Natural killer cell (primary cell): ENCODE measurements at regions not wholly inside any gene's neighbourhood (a gene's known extent, or its start where the extent isn't known, plus 50 kb on each side); places are given as distances from the start of the nearest gene placed in this dataset.

Source experiments
- ATAC-seq, 3 donors: fragments of 150-1000 bp in 2 of 3; fragments of 200-7000 bp in 1 of 3; cut with Tn5 transposase; 1 replicate in 1 of 3; 2 replicates in 2 of 3; pipeline ENCODE4 v1.10.0; 2021; ENCODE audit warnings: mild to moderate bottlenecking in 2 of 3, moderate library complexity in 2 of 3
- DNase-seq, 2 donors: peaks; one replicate each; pipeline versions ENCODE4 v3.0.0 to v3.0.0-alpha.2; 2013 to 2021; ENCODE audit warnings: mixed read lengths in 1 of 2
- H3K27ac ChIP-seq: one replicate; pipeline ENCODE4 v1.5.1; 2013; ENCODE audit warnings: mild to moderate bottlenecking, low read length
- H3K27me3 ChIP-seq: one replicate; pipeline ENCODE4 v1.6.1; 2013; ENCODE audit warnings: low read length; ENCODE audit not compliant: control insufficient read depth, insufficient read depth
- H3K36me3 ChIP-seq: one replicate; pipeline ENCODE4 v1.6.1; 2013; ENCODE audit warnings: low read length; ENCODE audit not compliant: control insufficient read depth, insufficient read depth
- H3K4me1 ChIP-seq: one replicate; pipeline ENCODE4 v1.6.1; 2013; ENCODE audit warnings: low read length; ENCODE audit not compliant: control insufficient read depth, insufficient read depth
- H3K4me3 ChIP-seq: one replicate; pipeline ENCODE4 v1.5.1; 2013; ENCODE audit warnings: low read length
- H3K9me3 ChIP-seq: one replicate; pipeline ENCODE4 v1.6.1; 2013; ENCODE audit warnings: low read length; ENCODE audit not compliant: control insufficient read depth, insufficient read depth
- H3K27ac Mint-ChIP-seq, 2 donors: one replicate each; pipeline ENCODE4 v1.8.0; 2022; ENCODE audit warnings: mild to moderate bottlenecking in 2 of 2, mixed read lengths in 2 of 2, moderate library complexity in 1 of 2
- H3K27me3 Mint-ChIP-seq, 2 donors: one replicate each; pipeline ENCODE4 v1.8.0; 2022; ENCODE audit warnings: low read depth in 2 of 2, mixed read lengths in 2 of 2
- H3K36me3 Mint-ChIP-seq: one replicate; pipeline ENCODE4 v1.8.0; 2022; ENCODE audit warnings: mixed read lengths
- H3K4me1 Mint-ChIP-seq, 2 donors: one replicate each; pipeline ENCODE4 v1.8.0; 2022; ENCODE audit warnings: mixed read lengths in 2 of 2
- H3K4me3 Mint-ChIP-seq: one replicate; pipeline ENCODE4 v1.8.0; 2022; ENCODE audit warnings: mild to moderate bottlenecking, moderate library complexity, mixed read lengths
- H3K9me3 Mint-ChIP-seq, 2 donors: one replicate each; pipeline ENCODE4 v1.8.0; 2022; ENCODE audit warnings: mixed read lengths in 2 of 2
- WGBS: methylation state at CpG from one replicate; pipeline ENCODE4 v1.1.7; 2013; ENCODE audit warnings: missing lambda C conversion rate; ENCODE audit not compliant: insufficient coverage; 5-methylcytosine and 5-hydroxymethylcytosine counted together
- intact Hi-C: fragments of 100-400 bp; cut with micrococcal nuclease; formaldehyde crosslinking; loops from one replicate; pipeline ENCODE4 v1.14.2; 2022
- TF ChIP-seq, protein P1 (sequence below): fragments of 200-600 bp; IDR thresholded peaks from one replicate; pipeline ENCODE4 v1.8.0; 2022; ENCODE audit warnings: antibody characterized with exemption

- no peaks in the 10 kb centered on the region for H3K36me3 ChIP-seq
- Mint-ChIP-seq H3K9me3 (peaks cover 12 to 24% of the 10 kb centered on the region in 2 donors), H3K4me1 (no peaks in the 10 kb centered on the region), H3K4me3 (no peak overlapping the region), H3K27ac (no peak overlapping the region), H3K27me3 (no peaks in the 10 kb centered on the region), H3K36me3 (no peaks in the 10 kb centered on the region)
- intact Hi-C loops = no loop called here
- TF ChIP-seq, protein P1, sequence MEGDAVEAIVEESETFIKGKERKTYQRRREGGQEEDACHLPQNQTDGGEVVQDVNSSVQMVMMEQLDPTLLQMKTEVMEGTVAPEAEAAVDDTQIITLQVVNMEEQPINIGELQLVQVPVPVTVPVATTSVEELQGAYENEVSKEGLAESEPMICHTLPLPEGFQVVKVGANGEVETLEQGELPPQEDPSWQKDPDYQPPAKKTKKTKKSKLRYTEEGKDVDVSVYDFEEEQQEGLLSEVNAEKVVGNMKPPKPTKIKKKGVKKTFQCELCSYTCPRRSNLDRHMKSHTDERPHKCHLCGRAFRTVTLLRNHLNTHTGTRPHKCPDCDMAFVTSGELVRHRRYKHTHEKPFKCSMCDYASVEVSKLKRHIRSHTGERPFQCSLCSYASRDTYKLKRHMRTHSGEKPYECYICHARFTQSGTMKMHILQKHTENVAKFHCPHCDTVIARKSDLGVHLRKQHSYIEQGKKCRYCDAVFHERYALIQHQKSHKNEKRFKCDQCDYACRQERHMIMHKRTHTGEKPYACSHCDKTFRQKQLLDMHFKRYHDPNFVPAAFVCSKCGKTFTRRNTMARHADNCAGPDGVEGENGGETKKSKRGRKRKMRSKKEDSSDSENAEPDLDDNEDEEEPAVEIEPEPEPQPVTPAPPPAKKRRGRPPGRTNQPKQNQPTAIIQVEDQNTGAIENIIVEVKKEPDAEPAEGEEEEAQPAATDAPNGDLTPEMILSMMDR = no peak
- ATAC-seq (no peak), DNase-seq (no peak)
- peaks cover 2% of the 10 kb centered on the region for H3K9me3 ChIP-seq
- H3K4me3 ChIP-seq = no peak overlapping the region
- H3K27me3 ChIP-seq = no peaks in the 10 kb centered on the region
- no peaks in the 10 kb centered on the region for H3K4me1 ChIP-seq
- H3K27ac ChIP-seq = no peak overlapping the region
- WGBS = 84% methylated on average over 3 of the region's 3 CpGs
Measured at GRCh38 chr2:192655916-192656315, 461.2 kb upstream of the TMEFF2 start.

- ATAC-seq (no peak), DNase-seq (no peak)
- Mint-ChIP-seq H3K36me3 (no peaks in the 10 kb centered on the region), H3K27me3 (no peaks in the 10 kb centered on the region), H3K9me3 (peaks cover 4 to 8% of the 10 kb centered on the region in 2 donors), H3K4me3 (no peak overlapping the region), H3K27ac (no peak overlapping the region), H3K4me1 (no peaks in the 10 kb centered on the region)
- Histone ChIP-seq H3K27me3 (no peaks in the 10 kb centered on the region), H3K36me3 (no peaks in the 10 kb centered on the region), H3K4me1 (no peaks in the 10 kb centered on the region), H3K9me3 (no peaks in the 10 kb centered on the region), H3K27ac (no peak overlapping the region), H3K4me3 (no peak overlapping the region)
- TF ChIP-seq, protein P1 = no peak
- WGBS = 89% methylated on average over 6 of the region's 6 CpGs
- intact Hi-C loops = no loop called here
Measured at GRCh38 chr2:192645811-192646598, 451.3 kb upstream of the TMEFF2 start.

- no peak overlapping the region for H3K27ac Mint-ChIP-seq
Measured at GRCh38 chr2:192634557-192634956, 439.8 kb upstream of the TMEFF2 start.

More at GRCh38 chr2:192634557-192634956, 439.8 kb upstream of the TMEFF2 start:
- H3K9me3 ChIP-seq = peaks cover 5% of the 10 kb centered on the region
- no peak overlapping the region for H3K27ac ChIP-seq
- no peak overlapping the region for H3K4me3 ChIP-seq
- no peaks in the 10 kb centered on the region for H3K4me1 ChIP-seq
- TF ChIP-seq, protein P1 = no peak
- H3K27me3 ChIP-seq = no peaks in the 10 kb centered on the region
- Mint-ChIP-seq H3K36me3 (peaks cover 4% of the 10 kb centered on the region), H3K9me3 (peaks cover 21 to 22% of the 10 kb centered on the region in 2 donors), H3K27me3 (no peaks in the 10 kb centered on the region), H3K4me3 (no peak overlapping the region), H3K4me1 (no peaks in the 10 kb centered on the region)
- intact Hi-C loops = no loop called here
- no peaks in the 10 kb centered on the region for H3K36me3 ChIP-seq
- WGBS = 92% methylated on average over 3 of the region's 3 CpGs
- no peak for DNase-seq
- ATAC-seq = no peak
